Thoracic aorta (tissue), 2 donors: ENCODE measurements at regions not wholly inside any gene's neighbourhood (a gene's known extent, or its start where the extent isn't known, plus 50 kb on each side); places are given as distances from the start of the nearest gene placed in this dataset.
"Not testable (repeated sequence)": the region's sequence is repeated elsewhere in the genome, so short reads cannot be mapped to it uniquely, and the experiment has no call there.

Experiments
- ATAC-seq: fragments of 150-250 bp; one replicate; pipeline ENCODE4 v1.8.0; 2017; ENCODE audit warnings: low read depth; ENCODE audit not compliant: insufficient number of reproducible peaks, low FRiP score
- DNase-seq: peaks from one replicate; pipeline ENCODE4 v3.0.0-alpha.2; 2020; ENCODE audit warnings: low spot score
- H3K27ac ChIP-seq, 2 donors: fragments of 200-600 bp; sonication (generic); 1 replicate in 1 of 2; 2 replicates in 1 of 2; pipeline ENCODE4 v1.5.1; 2016; ENCODE audit warnings: mild to moderate bottlenecking in 2 of 2, moderate library complexity in 2 of 2
- H3K27me3 ChIP-seq: fragments of 200-600 bp; sonication (generic); replicated peaks from 2 replicates; pipeline ENCODE4 v1.6.0; 2016; ENCODE audit warnings: mild to moderate bottlenecking; ENCODE audit not compliant: insufficient read depth
- H3K36me3 ChIP-seq: fragments of 200-600 bp; sonication (generic); one replicate; pipeline ENCODE4 v1.5.1; 2016
- H3K4me1 ChIP-seq, 2 donors: fragments of 200-600 bp; sonication (generic); 1 replicate in 1 of 2; 2 replicates in 1 of 2; pipeline versions ENCODE4 v1.5.1 to v1.6.0; 2016; ENCODE audit warnings: low read depth in 2 of 2, mild to moderate bottlenecking in 1 of 2; ENCODE audit not compliant: control insufficient read depth in 1 of 2
- H3K4me3 ChIP-seq: fragments of 200-600 bp; sonication (generic); 2 replicates; pipeline ENCODE4 v1.5.1; 2016; ENCODE audit warnings: mild to moderate bottlenecking
- H3K9me3 ChIP-seq: fragments of 200-600 bp; sonication (generic); 2 replicates; pipeline ENCODE4 v1.5.1; 2016
- TF ChIP-seq, protein P1 (sequence below): fragments of 200-600 bp; sonication (generic); IDR thresholded peaks from one replicate; pipeline ENCODE4 v1.5.1; 2019; ENCODE audit warnings: antibody characterized with exemption

DNA sequence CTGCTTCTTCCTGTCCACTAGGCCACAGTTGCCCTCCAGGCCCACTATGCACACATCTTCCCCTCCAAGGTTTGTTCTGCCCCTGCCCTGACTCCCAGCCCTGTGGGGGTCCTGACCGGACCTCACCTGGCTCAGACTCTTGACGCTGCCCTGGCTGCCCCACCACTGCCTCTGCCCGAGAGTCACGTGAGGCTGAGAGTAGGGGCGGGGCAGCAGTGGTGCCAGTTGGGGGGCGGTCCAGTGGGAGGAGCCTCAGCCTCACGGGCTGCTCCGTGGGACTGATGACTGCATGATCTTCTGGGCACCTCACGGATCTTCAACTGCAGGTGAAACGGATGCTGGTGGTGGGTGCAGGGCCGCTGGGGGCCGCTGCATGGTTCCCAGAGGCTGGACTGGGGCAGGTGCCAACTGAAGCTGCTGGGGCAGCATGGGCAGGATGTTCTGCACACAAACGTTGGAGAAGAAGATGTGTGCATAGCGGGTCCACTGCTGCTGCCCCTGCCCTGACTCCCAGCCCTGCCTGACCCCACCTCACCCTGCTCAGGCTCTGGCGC, 77.6 kb downstream of the HHIPL2 start:
- H3K9me3 ChIP-seq, ATAC-seq, H3K27ac ChIP-seq, H3K36me3 ChIP-seq, H3K27me3 ChIP-seq, H3K4me1 ChIP-seq, H3K4me3 ChIP-seq, DNase-seq: not testable (repeated sequence)

DNA sequence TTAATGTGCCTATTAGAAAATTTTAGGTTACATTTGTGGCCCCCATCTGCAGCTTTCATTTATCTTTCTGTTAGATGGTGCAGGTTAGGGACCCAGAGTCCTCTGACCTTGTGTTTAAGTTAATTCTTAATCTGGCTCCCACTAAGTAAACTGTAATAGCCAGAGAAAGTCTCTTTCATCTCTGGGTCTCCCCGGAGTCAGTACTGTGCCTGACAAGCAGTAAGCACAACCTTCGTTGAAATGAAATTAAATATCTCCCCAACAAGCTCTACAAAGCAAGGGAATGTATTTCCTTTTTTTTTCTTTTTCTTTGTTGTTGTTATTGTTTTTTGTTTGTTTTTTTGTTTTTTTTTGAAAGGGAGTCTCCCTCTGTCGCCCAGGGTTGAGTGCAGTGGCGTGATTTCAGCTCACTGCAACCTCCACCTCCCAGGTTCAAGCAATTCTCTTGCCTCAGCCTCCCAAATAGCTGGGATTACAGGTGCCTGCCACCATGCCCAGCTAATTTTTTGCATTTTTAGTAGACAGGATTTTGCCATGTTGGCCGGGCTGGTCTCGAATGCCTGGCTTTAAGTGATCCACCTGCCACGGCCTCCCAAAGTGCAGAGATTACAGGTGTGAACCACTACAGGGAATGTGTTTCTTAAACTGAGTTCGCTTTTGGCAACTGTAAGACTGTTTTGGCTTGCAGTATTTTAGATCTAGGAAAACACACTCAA, 81.6 kb downstream of the HHIPL2 start:
- Histone ChIP-seq H3K4me1 (peaks cover 3 to 7% of the 10 kb centered on the region in 2 donors), H3K4me3 (peak overlapping the region; percentile 70), H3K27me3 (no peaks in the 10 kb centered on the region), H3K27ac (peak overlapping the region; percentile 78 to 88), H3K9me3 (no peaks in the 10 kb centered on the region), H3K36me3 (no peaks in the 10 kb centered on the region)
- DNase-seq (no peak), ATAC-seq (no peak)
- TF ChIP-seq, protein P1, sequence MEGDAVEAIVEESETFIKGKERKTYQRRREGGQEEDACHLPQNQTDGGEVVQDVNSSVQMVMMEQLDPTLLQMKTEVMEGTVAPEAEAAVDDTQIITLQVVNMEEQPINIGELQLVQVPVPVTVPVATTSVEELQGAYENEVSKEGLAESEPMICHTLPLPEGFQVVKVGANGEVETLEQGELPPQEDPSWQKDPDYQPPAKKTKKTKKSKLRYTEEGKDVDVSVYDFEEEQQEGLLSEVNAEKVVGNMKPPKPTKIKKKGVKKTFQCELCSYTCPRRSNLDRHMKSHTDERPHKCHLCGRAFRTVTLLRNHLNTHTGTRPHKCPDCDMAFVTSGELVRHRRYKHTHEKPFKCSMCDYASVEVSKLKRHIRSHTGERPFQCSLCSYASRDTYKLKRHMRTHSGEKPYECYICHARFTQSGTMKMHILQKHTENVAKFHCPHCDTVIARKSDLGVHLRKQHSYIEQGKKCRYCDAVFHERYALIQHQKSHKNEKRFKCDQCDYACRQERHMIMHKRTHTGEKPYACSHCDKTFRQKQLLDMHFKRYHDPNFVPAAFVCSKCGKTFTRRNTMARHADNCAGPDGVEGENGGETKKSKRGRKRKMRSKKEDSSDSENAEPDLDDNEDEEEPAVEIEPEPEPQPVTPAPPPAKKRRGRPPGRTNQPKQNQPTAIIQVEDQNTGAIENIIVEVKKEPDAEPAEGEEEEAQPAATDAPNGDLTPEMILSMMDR = no peak

DNA sequence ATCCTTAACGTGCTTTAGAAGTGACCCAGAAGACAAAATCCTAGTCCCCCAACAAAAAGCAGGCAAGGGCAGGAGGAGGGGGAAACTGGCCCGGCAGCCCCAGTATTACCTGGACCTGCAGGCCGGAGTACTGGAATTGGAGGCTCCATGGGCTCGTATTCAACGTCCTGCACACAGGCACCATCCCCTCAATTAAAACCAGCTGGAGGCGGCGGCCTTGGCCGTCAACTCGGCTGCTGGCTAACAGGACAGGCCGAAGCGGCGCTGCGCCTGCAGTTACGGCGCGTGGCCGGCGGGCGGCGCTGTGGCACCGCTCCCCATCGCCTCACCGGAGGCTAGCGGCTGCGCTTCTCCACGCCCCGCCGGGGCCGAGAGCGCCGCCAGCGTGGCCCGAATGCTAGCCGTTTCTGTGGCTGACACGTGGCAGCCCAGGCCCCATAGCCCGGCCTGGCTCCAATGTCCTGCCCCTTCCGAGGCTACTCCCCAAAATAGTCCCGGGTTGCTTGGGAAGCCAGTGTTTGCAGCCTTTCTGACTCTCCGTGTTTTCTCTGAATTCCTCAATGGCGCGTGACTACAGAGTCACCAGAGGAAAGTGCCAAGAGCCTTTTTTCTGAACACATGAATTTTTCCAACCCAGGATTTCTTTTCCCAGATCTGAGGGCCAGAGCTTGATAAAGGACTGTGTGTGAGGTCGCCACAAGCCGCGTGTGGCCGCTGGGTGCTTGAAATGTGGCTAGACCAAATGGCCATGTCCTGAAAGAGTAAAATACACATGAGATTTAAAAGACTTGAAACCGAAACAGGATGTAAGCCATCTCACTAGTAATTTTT, 82.5 kb downstream of the HHIPL2 start:
- TF ChIP-seq, protein P1 = peak; percentile 100
- H3K27me3 ChIP-seq = no peaks in the 10 kb centered on the region
- H3K4me1 ChIP-seq = peaks cover 3 to 7% of the 10 kb centered on the region in 2 donors
- H3K9me3 ChIP-seq = no peaks in the 10 kb centered on the region
- peak overlapping the region; percentile 70 for H3K4me3 ChIP-seq
- peak; percentile 98 for ATAC-seq
- peak; percentile 53 for DNase-seq
- peak overlapping the region; percentile 78 to 88 for H3K27ac ChIP-seq
- H3K36me3 ChIP-seq = no peaks in the 10 kb centered on the region

DNA sequence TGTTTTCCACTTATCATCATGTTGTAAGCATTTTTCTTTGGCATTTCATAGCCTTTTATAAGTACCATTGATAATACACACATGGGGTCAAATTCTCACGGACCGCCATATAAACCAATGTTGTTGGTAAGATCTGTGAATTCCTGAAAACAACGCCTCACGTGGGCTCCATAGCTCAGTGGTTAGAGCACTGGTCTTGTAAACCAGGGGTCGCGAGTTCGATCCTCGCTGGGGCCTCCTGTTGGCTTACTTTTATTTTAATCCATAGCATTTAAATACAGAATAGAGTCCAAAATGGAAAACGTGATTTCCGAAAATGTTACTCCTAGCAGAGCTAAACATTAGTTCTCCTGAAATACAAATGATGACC, 83.1 kb downstream of the HHIPL2 start:
- Histone ChIP-seq H3K36me3 (no peaks in the 10 kb centered on the region), H3K27ac (peak overlapping the region; percentile 76 to 78), H3K4me3 (peak overlapping the region; percentile 70), H3K27me3 (no peaks in the 10 kb centered on the region), H3K4me1 (peaks cover 3 to 7% of the 10 kb centered on the region in 2 donors), H3K9me3 (no peaks in the 10 kb centered on the region)
- TF ChIP-seq, protein P1 = no peak
- ATAC-seq (peak; percentile 33), DNase-seq (no peak)

DNA sequence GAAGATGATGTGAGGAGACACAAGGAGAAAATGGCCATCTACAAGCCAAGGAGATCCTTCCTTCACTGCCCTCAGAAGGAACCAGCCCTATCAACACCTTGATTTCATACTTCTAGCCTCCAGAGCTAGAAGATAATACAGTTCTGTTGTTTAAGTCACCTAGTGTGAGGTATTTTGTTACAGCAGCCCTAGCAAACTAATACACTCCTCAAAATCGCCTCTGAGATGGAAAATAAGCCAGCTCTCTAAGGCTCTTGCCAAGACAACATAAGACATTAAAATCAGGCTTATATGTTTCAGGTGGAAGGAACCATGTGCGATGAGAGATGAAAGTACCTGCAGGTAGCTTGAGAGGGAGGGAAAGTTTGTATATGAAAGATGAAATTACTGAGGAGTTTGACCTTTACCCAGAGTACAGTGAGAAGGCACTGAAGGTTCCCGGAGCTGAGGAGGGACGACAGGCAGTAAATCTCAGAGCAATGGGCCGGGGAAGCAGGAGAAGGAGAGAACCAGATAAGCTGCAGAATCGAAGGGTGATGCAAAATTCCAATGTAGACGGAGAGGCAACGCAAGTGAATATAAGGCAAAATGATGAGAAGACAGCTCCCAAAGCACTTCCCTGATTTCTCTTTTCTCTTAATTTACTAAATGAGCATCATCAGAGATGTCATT, 84.7 kb downstream of the HHIPL2 start:
- ATAC-seq (no peak), DNase-seq (no peak)
- H3K36me3 ChIP-seq = no peaks in the 10 kb centered on the region
- no peaks in the 10 kb centered on the region for H3K27me3 ChIP-seq
- no peaks in the 10 kb centered on the region for H3K9me3 ChIP-seq
- TF ChIP-seq, protein P1 = no peak
- no peak overlapping the region for H3K27ac ChIP-seq
- peaks cover 3 to 7% of the 10 kb centered on the region in 2 donors for H3K4me1 ChIP-seq
- H3K4me3 ChIP-seq = no peak overlapping the region
